Activated B cell treated with CpG ODN at 0.5 μM for 24 hours (primary cell): ENCODE measurements at regions not wholly inside any gene's neighbourhood (a gene's known extent, or its start where the extent isn't known, plus 50 kb on each side); places are given as distances from the start of the nearest gene placed in this dataset.

Source experiments
- ATAC-seq: fragments of 200-7000 bp; cut with Tn5 transposase; one replicate; pipeline ENCODE4 v1.10.0; 2021; ENCODE audit warnings: low read depth, mild to moderate bottlenecking, moderate library complexity
- CTCF ChIA-PET: fragments of 350-600 bp; sonication (Branson Sonifier 250); formaldehyde crosslinking; loops from one replicate; lab custom pipeline; 2021; ENCODE audit warnings: antibody characterized with exemption; lab: Charles Lee
- POLR2A ChIA-PET: fragments of 350-600 bp; sonication (Branson Sonifier 250); formaldehyde crosslinking; loops from one replicate; lab custom pipeline; 2021; ENCODE audit warnings: antibody characterized with exemption; lab: Charles Lee
- DNase-seq: peaks from one replicate; pipeline ENCODE4 v3.0.0; 2022
- H3K27ac Mint-ChIP-seq: one replicate; pipeline ENCODE4 v1.8.0; 2020; ENCODE audit warnings: mixed read lengths
- H3K27me3 Mint-ChIP-seq: one replicate; pipeline ENCODE4 v1.8.0; 2021; ENCODE audit warnings: mixed read lengths
- H3K36me3 Mint-ChIP-seq: one replicate; pipeline ENCODE4 v1.8.0; 2021; ENCODE audit warnings: low read depth, mixed read lengths
- H3K4me1 Mint-ChIP-seq: one replicate; pipeline ENCODE4 v1.8.0; 2021; ENCODE audit warnings: mixed read lengths
- H3K4me3 Mint-ChIP-seq: one replicate; pipeline ENCODE4 v1.8.0; 2020; ENCODE audit warnings: mild to moderate bottlenecking, mixed read lengths
- H3K9me3 Mint-ChIP-seq: one replicate; pipeline ENCODE4 v1.8.0; 2020; ENCODE audit warnings: mixed read lengths
- intact Hi-C: fragments of 100-400 bp; cut with micrococcal nuclease; formaldehyde crosslinking; loops from one replicate; pipeline ENCODE4 v1.15.1; 2024
- TF ChIP-seq, protein P1 (sequence below): fragments of 200-600 bp; IDR thresholded peaks from one replicate; pipeline ENCODE4 v1.8.0; 2022; ENCODE audit warnings: antibody characterized with exemption, mild to moderate bottlenecking

DNA sequence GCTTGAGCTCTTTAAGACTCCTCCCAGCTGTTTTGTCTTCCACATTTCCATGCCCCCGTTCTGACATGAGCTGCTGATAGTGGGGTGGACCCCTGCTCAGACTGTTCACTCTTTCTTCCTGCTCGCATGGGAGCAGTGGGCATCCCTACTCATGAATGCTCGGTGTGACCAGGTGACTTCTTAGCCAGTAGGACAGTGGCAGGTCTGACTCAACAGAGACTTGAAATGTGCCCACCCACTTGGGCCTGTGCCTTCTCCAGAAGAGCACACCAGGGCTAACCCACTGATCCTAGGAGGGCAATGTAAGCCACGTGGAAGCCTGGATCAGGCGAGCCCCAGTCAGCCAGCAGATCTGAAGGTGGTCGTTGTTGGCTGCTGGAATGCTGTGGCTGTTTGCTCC, 582.0 kb downstream of the QKI start:
- TF ChIP-seq, protein P1, sequence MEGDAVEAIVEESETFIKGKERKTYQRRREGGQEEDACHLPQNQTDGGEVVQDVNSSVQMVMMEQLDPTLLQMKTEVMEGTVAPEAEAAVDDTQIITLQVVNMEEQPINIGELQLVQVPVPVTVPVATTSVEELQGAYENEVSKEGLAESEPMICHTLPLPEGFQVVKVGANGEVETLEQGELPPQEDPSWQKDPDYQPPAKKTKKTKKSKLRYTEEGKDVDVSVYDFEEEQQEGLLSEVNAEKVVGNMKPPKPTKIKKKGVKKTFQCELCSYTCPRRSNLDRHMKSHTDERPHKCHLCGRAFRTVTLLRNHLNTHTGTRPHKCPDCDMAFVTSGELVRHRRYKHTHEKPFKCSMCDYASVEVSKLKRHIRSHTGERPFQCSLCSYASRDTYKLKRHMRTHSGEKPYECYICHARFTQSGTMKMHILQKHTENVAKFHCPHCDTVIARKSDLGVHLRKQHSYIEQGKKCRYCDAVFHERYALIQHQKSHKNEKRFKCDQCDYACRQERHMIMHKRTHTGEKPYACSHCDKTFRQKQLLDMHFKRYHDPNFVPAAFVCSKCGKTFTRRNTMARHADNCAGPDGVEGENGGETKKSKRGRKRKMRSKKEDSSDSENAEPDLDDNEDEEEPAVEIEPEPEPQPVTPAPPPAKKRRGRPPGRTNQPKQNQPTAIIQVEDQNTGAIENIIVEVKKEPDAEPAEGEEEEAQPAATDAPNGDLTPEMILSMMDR = no peak
- Mint-ChIP-seq H3K36me3 (no peaks in the 10 kb centered on the region), H3K4me1 (no peaks in the 10 kb centered on the region), H3K27me3 (peaks cover under 1% of the 10 kb centered on the region), H3K27ac (no peak overlapping the region), H3K4me3 (no peak overlapping the region), H3K9me3 (no peaks in the 10 kb centered on the region)
- DNase-seq (no peak), ATAC-seq (no peak)
- ChIA-PET CTCF (no interaction called here), POLR2A (no interaction called here)
- intact Hi-C loops = no loop called here

- no peak for DNase-seq
- TF ChIP-seq, protein P1 = no peak
- peaks cover 5% of the 10 kb centered on the region for H3K27me3 Mint-ChIP-seq
- ATAC-seq = no peak
- no peaks in the 10 kb centered on the region for H3K4me1 Mint-ChIP-seq
- H3K36me3 Mint-ChIP-seq = no peaks in the 10 kb centered on the region
- no peak overlapping the region for H3K4me3 Mint-ChIP-seq
- intact Hi-C loops = no loop called here
- H3K9me3 Mint-ChIP-seq = no peaks in the 10 kb centered on the region
- H3K27ac Mint-ChIP-seq = no peak overlapping the region
- ChIA-PET POLR2A (no interaction called here), CTCF (no interaction called here)
Observed at GRCh38 chr6:163994566-163994965, 580.0 kb downstream of the QKI start.

DNA sequence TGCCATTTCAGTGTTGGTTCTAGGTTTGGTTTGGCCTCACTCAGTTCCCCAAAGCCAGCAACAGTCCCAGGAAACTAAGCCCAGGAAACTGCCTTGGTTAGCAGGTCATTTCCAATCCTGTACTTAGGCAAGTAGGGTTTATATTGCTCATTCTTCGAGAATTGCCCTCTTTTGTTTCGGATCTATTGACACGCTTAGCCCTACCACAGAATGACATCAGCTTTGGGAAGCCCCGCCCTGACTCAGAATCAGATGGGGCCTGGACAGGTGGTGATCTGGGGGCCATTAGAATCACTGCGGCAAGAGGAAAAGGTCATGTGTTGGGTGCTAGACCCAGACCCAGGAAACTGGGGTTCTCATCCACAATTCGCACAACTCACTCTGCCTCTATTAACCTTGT, 578.2 kb downstream of the QKI start:
- POLR2A ChIA-PET = no interaction called here
- intact Hi-C loops = no loop called here
- DNase-seq (no peak), ATAC-seq (no peak)
- H3K27ac Mint-ChIP-seq = no peak overlapping the region
- TF ChIP-seq, protein P1 = no peak
- peaks cover 5% of the 10 kb centered on the region for H3K27me3 Mint-ChIP-seq
- H3K9me3 Mint-ChIP-seq = no peaks in the 10 kb centered on the region
- CTCF ChIA-PET = no interaction called here
- H3K4me3 Mint-ChIP-seq = no peak overlapping the region
- H3K4me1 Mint-ChIP-seq = peaks cover 5% of the 10 kb centered on the region
- no peaks in the 10 kb centered on the region for H3K36me3 Mint-ChIP-seq

- Mint-ChIP-seq H3K36me3 (no peaks in the 10 kb centered on the region), H3K27me3 (peaks cover 5% of the 10 kb centered on the region), H3K9me3 (no peaks in the 10 kb centered on the region), H3K27ac (no peak overlapping the region), H3K4me1 (peaks cover 5% of the 10 kb centered on the region), H3K4me3 (no peak overlapping the region)
- ChIA-PET POLR2A (no interaction called here), CTCF (no interaction called here)
- TF ChIP-seq, protein P1 = no peak
- ATAC-seq (no peak), DNase-seq (no peak)
- intact Hi-C loops = no loop called here
Observed at GRCh38 chr6:163992056-163992455, 577.5 kb downstream of the QKI start.

DNA sequence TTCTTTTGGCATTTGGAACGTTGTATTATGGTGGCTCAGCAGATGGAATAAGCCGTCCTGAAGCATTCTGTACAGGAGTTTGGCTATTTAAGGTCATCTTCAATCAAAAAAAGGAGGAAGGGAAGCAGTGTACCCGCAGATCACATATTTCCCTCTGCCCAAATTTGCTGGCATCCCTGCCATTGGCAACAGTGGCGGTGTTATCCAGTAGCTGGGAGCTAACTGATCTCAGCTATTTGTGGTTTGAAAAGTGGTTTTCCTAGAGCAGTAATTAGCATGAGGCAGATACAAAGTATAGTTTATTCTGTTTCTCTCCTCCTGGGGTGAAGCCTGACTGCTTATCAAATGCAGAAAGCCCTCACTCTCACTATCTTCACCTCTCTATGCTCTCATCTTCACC, 576.8 kb downstream of the QKI start:
- intact Hi-C loops = no loop called here
- Mint-ChIP-seq H3K27me3 (peaks cover 5% of the 10 kb centered on the region), H3K4me1 (peaks cover 5% of the 10 kb centered on the region), H3K27ac (no peak overlapping the region), H3K36me3 (no peaks in the 10 kb centered on the region), H3K4me3 (no peak overlapping the region), H3K9me3 (no peaks in the 10 kb centered on the region)
- TF ChIP-seq, protein P1 = no peak
- ChIA-PET POLR2A (no interaction called here), CTCF (no interaction called here)
- ATAC-seq (no peak), DNase-seq (no peak)
